Tibial nerve (tissue), 4 donors: ENCODE measurements at regions not wholly inside any gene's neighbourhood (a gene's known extent, or its start where the extent isn't known, plus 50 kb on each side); places are given as distances from the start of the nearest gene placed in this dataset.

ENCODE experiments used
- DNase-seq, 2 donors: peaks; one replicate each; pipeline ENCODE4 v3.0.0-alpha.2; 2019; ENCODE audit warnings: low spot score in 2 of 2
- H3K27ac ChIP-seq, 4 donors: fragments of 200-600 bp; sonication (generic) in 3 of 4; one replicate each; pipeline ENCODE4 v1.5.1; 2017 to 2019; ENCODE audit warnings: mild to moderate bottlenecking in 1 of 4
- H3K27me3 ChIP-seq, 2 donors: fragments of 200-600 bp; sonication (generic) in 1 of 2; one replicate each; pipeline versions ENCODE4 v1.5.1 to v1.6.0; 2017 to 2019
- H3K36me3 ChIP-seq, 3 donors: fragments of 200-600 bp; sonication (generic); one replicate each; pipeline ENCODE4 v1.5.1; 2018 to 2019
- H3K4me1 ChIP-seq, 4 donors: fragments of 200-600 bp; sonication (generic) in 3 of 4; one replicate each; pipeline ENCODE4 v1.5.1; 2017 to 2019
- H3K4me3 ChIP-seq, 4 donors: fragments of 200-600 bp; sonication (generic) in 3 of 4; one replicate each; pipeline ENCODE4 v1.5.1; 2017 to 2019; ENCODE audit warnings: mild to moderate bottlenecking in 1 of 4, moderate library complexity in 1 of 4
- H3K9me3 ChIP-seq, 4 donors: fragments of 200-600 bp; sonication (generic) in 3 of 4; one replicate each; pipeline ENCODE4 v1.5.1; 2017 to 2019
- EP300 ChIP-seq, 2 donors: sonication (generic); formaldehyde crosslinking; IDR thresholded peaks; one replicate each; pipeline ENCODE4 v1.6.1; 2017; ENCODE audit warnings: antibody characterized with exemption in 2 of 2, mild to moderate bottlenecking in 1 of 2
- POLR2A ChIP-seq, 2 donors: fragments of 450-650 bp; IDR thresholded peaks; one replicate each; pipeline ENCODE4 v1.6.1; 2017; ENCODE audit warnings: antibody characterized with exemption in 2 of 2, mild to moderate bottlenecking in 2 of 2, moderate library complexity in 2 of 2
- WGBS, 2 donors: methylation state at CpG; one replicate each; pipeline ENCODE4 v1.1.5; 2018; 5-methylcytosine and 5-hydroxymethylcytosine counted together
- TF ChIP-seq, protein P1 (sequence below), 5 experiments: fragments of 200-600 bp in 3 of 5; fragments of 450-650 bp in 2 of 5; sonication (generic) in 3 of 5; IDR thresholded peaks; one replicate each; pipeline ENCODE4 v1.5.1; 2016 to 2019; ENCODE audit warnings: antibody characterized with exemption in 5 of 5, mild to moderate bottlenecking in 3 of 5, moderate library complexity in 2 of 5

DNA sequence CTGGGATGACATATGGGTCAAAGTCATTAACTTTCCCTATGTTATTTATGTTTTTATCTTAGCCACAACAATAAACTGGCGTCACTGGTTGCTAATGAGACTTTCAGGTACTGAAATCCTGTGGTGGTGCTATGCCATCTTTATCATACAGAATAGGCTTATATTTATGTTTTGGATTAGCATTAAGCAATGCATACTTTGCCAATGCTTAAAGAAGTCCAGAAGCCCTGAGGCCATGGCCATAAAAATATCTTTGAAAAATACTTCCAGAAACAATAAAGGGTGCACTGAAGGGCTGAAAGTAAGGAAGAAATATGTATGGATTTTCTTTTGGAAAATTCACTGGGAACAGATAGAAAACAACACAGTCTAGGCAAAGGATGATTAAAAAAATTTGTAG is 304.6 kb upstream of the SLC10A2 start:
- DNase-seq, result no peak
- no peak overlapping the region for H3K27ac ChIP-seq
- TF ChIP-seq, protein P1, sequence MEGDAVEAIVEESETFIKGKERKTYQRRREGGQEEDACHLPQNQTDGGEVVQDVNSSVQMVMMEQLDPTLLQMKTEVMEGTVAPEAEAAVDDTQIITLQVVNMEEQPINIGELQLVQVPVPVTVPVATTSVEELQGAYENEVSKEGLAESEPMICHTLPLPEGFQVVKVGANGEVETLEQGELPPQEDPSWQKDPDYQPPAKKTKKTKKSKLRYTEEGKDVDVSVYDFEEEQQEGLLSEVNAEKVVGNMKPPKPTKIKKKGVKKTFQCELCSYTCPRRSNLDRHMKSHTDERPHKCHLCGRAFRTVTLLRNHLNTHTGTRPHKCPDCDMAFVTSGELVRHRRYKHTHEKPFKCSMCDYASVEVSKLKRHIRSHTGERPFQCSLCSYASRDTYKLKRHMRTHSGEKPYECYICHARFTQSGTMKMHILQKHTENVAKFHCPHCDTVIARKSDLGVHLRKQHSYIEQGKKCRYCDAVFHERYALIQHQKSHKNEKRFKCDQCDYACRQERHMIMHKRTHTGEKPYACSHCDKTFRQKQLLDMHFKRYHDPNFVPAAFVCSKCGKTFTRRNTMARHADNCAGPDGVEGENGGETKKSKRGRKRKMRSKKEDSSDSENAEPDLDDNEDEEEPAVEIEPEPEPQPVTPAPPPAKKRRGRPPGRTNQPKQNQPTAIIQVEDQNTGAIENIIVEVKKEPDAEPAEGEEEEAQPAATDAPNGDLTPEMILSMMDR (IDR thresholded peaks at IDR 0.05), result no peak
- TF ChIP-seq POLR2A (IDR thresholded peaks at IDR 0.05) (no peak), EP300 (IDR thresholded peaks at IDR 0.05) (no peak)
- H3K36me3 ChIP-seq, result no peaks in the 10 kb centered on the region
- no peak overlapping the region for H3K4me3 ChIP-seq
- WGBS, 2 donors, result 63 to 76% methylated on average over 1 of the region's 1 CpG
- no peaks in the 10 kb centered on the region for H3K4me1 ChIP-seq
- H3K27me3 ChIP-seq, result no peaks in the 10 kb centered on the region
- H3K9me3 ChIP-seq, result no peaks in the 10 kb centered on the region

DNA sequence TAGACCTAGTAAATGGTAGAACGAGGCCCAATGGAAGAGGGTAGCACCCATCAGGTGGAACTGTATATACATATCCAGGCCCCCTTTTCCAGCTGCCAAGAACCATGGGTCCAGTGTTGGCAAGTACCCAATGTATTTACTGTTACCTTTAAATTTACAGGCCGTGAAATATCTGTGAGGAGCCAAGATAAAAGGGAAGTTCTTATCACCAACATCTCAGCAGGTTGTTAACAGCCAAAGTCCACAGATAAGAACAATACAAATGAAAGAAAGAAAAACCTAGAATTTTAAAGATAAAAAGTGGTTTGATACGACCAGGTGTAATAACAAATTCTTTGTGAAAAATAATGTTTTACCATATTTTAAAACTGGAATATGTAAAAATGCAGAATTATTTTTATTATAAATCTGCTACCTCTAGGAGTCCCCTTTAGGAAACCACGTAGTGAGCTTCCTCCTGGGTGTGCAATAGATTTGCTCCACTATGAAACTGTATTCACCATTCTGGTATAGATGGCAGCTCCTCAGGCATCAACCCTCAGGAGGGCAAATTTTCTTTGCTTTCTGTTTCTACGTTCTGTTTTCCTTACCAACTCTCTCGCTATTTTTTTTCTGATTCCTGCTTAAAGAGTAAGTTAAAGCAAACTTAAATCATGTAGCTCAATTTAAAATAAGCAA is 292.2 kb upstream of the SLC10A2 start:
- Histone ChIP-seq H3K27me3 (no peaks in the 10 kb centered on the region), H3K36me3 (no peaks in the 10 kb centered on the region), H3K9me3 (no peaks in the 10 kb centered on the region), H3K4me1 (no peaks in the 10 kb centered on the region), H3K27ac (no peak overlapping the region), H3K4me3 (no peak overlapping the region)
- TF ChIP-seq EP300 (IDR thresholded peaks at IDR 0.05) (no peak), POLR2A (IDR thresholded peaks at IDR 0.05) (no peak)
- TF ChIP-seq, protein P1 (IDR thresholded peaks at IDR 0.05), result no peak
- DNase-seq, result no peak
- 73 to 77% methylated on average over 6 of the region's 6 CpGs for WGBS, 2 donors

DNA sequence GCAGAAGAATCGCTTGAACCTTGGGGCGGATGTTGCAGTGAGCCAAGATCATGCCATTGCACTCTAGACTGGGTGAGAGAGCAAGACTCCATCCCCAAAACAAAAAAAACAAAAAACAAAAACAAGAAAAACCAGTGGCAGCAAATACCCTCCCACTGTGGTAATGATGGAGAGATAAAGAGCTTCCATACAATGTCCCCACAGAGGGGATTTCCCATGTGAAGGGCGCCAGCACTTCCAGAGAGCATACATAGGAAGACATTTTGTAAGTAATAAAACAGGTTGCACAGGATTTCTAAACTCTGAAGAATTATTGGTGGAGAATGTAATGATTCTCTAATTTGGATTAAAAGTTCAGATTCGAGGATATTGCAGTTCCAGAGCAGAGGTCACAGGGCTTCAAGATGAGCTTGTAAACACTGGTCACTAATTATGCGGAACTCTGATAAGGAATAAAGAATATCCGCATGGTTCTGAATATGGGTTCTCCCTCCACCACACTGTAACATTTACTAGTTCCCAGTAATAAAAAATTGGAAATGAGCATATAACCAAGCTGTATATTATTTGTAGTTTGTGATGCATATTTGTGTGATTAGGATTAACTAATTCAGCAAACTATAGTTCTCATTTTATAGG is 290.1 kb upstream of the SLC10A2 start:
- H3K4me3 ChIP-seq, result no peak overlapping the region
- no peaks in the 10 kb centered on the region for H3K9me3 ChIP-seq
- no peaks in the 10 kb centered on the region for H3K27me3 ChIP-seq
- WGBS, 2 donors, result 82 to 87% methylated on average over 6 of the region's 6 CpGs
- no peak overlapping the region for H3K27ac ChIP-seq
- DNase-seq, result no peak
- TF ChIP-seq EP300 (IDR thresholded peaks at IDR 0.05) (no peak), POLR2A (IDR thresholded peaks at IDR 0.05) (no peak)
- TF ChIP-seq, protein P1 (IDR thresholded peaks at IDR 0.05), result no peak
- no peaks in the 10 kb centered on the region for H3K4me1 ChIP-seq
- no peaks in the 10 kb centered on the region for H3K36me3 ChIP-seq

DNA sequence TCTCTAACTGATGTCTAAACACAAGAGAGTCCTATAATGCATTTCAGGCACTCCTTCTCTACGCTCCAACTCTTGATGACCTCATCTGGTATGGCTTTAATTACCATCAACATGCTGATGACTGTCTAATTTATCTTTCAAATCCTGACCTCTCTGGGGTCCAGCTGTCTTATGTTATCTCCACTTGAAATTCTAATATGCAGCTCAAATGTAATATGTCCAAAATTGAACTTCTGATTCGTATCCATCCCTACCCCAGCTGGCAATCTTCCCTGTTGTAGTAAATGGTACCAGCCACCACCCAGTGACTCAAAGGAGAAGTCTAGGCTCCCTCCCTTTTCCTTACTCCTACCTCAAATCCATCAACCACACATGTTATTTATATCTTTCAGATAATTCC is 288.0 kb upstream of the SLC10A2 start:
- H3K4me1 ChIP-seq, result no peaks in the 10 kb centered on the region
- no peaks in the 10 kb centered on the region for H3K36me3 ChIP-seq
- no peak overlapping the region for H3K27ac ChIP-seq
- H3K4me3 ChIP-seq, result no peak overlapping the region
- 64 to 68% methylated on average over 2 of the region's 2 CpGs for WGBS, 2 donors
- H3K9me3 ChIP-seq, result no peaks in the 10 kb centered on the region
- no peaks in the 10 kb centered on the region for H3K27me3 ChIP-seq
- DNase-seq, result no peak
- TF ChIP-seq, protein P1 (IDR thresholded peaks at IDR 0.05), result no peak
- TF ChIP-seq EP300 (IDR thresholded peaks at IDR 0.05), result no peak
- no peak for TF ChIP-seq POLR2A (IDR thresholded peaks at IDR 0.05)

DNA sequence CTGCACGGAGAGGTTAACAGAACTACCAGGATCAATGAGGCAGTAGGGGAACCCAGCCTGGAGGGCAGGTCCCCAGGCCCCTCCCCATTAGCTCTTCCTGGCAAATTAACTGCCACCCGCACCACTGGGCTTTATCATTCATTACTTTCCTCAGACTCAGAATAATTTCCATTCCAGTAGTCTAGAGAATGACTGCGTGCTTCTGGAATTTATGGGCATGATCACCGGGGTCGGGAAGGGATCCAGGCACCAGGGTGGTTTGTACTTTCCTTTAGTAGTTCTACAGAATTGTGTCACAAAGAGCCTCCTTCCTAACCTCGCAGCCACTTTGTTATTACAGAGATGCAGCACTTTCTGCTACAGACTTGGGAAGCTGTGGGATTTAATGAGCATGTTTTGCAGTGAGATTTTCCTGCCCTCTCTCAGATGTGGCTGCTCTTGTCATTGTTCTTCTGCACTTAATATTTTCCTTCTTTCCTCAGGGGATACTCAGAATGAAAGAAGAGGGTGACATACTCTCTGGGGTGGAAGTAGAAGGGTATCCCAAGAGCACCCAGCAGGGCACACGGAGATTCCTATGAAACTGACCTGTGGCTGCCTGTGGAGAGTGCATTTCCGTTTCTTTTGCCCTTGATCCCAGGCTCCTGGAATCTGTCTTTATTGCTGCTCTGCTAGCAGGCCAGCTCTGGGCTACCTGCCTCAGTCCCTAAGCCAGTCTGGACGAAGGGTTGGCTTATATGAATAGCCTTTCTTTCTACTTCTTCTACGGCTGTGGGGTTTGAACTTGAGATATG is 285.0 kb upstream of the SLC10A2 start:
- no peak for TF ChIP-seq EP300 (IDR thresholded peaks at IDR 0.05)
- WGBS, 2 donors, result 29 to 35% methylated on average over 10 of the region's 10 CpGs
- H3K27ac ChIP-seq, result no peak overlapping the region
- H3K9me3 ChIP-seq, result peaks cover 0 to 3% (median 0%) of the 10 kb centered on the region in 4 donors
- DNase-seq, result no peak
- H3K4me3 ChIP-seq, result no peak overlapping the region
- no peaks in the 10 kb centered on the region for H3K36me3 ChIP-seq
- H3K4me1 ChIP-seq, result no peaks in the 10 kb centered on the region
- no peaks in the 10 kb centered on the region for H3K27me3 ChIP-seq
